T-helper 2 cell (primary cell): ENCODE measurements at regions not wholly inside any gene's neighbourhood (a gene's known extent, or its start where the extent isn't known, plus 50 kb on each side); places are given as distances from the start of the nearest gene placed in this dataset.

ENCODE experiments used
- DNase-seq, 5 experiments: peaks; one replicate each; pipeline versions ENCODE4 v3.0.0 to v3.0.0-alpha.2; 2012 to 2022

GRCh38 chr6:17047889-17048288 is 54.0 kb upstream of the STMND1 start:
- DNase-seq, result no peak

DNA sequence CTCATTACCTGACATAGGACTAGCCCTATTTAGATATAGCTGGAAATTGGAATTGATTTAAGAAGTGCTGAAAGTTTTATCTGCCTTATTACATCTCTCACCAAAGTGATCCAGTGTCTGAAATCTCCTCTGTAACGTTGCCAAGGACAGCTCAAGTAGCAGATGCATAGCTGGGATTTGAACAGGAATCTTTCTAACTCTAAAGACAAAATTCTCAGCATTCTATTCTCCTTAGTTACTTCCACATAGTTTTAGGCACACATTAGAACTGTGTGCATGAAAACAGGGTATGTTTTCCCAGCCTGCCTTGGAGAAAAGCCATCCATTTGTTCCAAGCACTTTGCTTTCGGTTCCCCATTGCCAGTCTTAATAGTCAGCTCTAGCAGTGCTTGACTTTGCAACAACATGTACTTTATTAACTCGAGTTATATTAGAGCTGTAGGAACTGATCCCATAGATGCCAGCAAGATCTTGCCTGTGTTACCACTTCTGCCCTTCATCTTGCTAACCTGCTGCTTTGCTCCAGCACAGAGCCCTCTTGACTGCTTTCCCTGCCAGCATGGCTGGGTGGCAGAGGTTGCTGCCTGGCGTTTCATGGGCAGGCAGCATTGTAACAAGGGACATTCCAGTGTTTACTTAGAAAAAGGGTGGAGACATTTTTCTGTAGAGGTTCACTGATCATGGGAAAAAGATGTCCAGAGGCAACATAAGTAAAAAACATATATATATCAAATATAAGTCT is 56.1 kb upstream of the STMND1 start:
- DNase-seq, result no peak

- no peak for DNase-seq
Observed at GRCh38 chr6:17043148-17043522, 58.7 kb upstream of the STMND1 start.

GRCh38 chr6:17042422-17043147 is 59.3 kb upstream of the STMND1 start:
- DNase-seq, result no peak

GRCh38 chr6:17039266-17039665 is 62.6 kb upstream of the STMND1 start:
- DNase-seq, result no peak

DNA sequence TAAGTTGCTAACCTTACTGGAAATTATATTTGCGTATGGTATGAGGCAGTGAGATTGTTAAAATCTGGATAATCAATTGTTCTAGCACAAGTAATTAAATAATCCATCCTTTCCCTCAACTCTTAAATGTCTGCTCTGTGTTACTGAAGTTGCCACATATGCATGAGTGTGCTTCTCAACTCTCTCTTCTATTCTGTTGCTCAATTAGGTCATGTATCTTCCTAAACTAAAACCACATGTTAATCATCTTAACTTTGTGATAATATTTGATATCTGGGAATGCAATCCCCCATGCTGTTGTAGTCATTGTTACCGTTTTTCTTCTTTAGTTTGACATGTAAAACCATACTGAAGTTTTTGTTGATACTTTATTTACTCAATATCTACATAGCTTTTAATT is 63.5 kb upstream of the STMND1 start:
- DNase-seq, result no peak

- DNase-seq, result no peak
Observed at GRCh38 chr6:17036065-17036393, 65.8 kb upstream of the STMND1 start.

GRCh38 chr6:17035257-17036064 is 66.4 kb upstream of the STMND1 start:
- no peak for DNase-seq

GRCh38 chr6:17033746-17034145 is 68.1 kb upstream of the STMND1 start:
- no peak for DNase-seq

- no peak for DNase-seq
Observed at GRCh38 chr6:17032988-17033634, 68.7 kb upstream of the STMND1 start.

GRCh38 chr6:17032590-17032987 is 69.3 kb upstream of the STMND1 start:
- DNase-seq, result no peak

- no peak for DNase-seq
Observed at GRCh38 chr6:17031961-17032360, 69.9 kb upstream of the STMND1 start.

- DNase-seq, result no peak
Observed at GRCh38 chr6:17027441-17027840, 74.4 kb upstream of the STMND1 start.

GRCh38 chr6:17022604-17023003 is 79.2 kb upstream of the STMND1 start:
- DNase-seq, result no peak

GRCh38 chr6:17021539-17021889 is 80.3 kb upstream of the STMND1 start:
- DNase-seq, result no peak

DNA sequence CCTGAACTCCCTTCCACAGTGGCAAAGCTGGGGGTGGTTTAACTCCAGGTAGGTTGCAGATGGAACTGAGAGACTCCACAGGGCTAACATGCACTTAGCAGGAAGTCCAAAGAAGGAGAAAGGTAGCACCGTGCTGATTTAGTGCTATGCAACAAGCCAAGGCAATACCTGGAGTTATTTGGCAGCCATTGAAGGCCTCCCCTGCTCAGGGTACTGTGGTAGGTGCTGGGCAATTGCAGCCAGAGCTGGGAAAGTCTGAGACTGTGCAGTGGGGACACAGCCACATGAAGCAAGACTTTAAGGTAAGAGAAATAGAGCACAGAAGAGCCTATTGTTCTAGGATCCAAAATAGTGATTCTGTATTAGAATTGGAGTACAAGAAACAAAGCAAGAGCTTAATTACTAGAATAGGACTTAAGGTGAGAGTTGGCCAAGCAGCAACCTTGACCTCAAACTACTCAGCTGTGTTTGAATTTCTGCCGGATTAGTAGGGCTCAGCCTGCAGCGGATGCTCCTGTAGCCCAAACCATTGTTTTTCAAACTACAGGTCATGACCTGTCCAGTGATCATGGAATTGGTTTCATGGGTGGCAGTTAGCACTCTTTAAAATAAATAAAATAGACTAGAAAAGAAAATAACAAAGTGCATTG is 80.8 kb upstream of the STMND1 start:
- DNase-seq, result no peak

- no peak for DNase-seq
Observed at GRCh38 chr6:17018425-17018824, 83.4 kb upstream of the STMND1 start.

GRCh38 chr6:17017416-17017815 is 84.4 kb upstream of the STMND1 start:
- DNase-seq, result no peak

DNA sequence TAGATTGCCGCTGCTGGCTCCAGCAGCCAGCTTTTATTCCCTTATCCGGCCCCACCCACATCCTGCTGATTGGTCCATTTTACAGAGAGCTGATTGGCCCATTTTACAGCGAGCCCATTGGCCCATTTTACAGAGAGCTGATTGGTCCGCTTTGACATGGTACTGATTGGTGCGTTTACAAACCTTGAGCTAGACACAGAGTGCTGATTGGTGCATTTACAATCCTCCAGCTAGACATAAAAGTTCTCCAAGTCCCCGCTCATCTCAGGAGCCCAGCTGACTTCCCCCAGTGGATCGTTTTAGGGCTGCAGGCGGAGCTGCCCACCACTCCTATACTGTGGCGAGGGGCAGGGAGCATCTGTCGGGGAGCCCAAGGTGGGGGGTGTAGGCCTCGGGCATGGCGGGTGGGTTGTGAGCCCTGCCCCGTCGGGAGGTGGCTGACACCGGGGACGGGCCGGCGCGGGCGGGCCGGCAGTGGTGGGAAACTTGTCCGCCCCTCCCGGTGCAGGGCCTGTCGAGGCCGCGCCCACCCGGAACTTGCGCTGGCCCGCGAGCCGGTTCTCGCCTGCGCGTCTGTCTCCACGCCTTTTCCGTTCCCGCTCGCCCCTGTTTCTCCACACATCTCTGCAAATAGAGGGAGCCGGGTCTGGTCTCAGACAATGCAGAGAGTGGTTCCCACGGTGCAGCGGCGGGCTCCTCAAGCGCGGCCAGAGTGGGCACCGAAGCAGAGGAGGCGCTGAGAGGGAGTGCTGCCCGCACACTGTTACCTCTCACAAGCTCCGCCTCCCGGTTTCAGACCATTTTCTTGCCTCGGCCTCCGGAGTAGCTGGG is 86.1 kb upstream of the STMND1 start:
- peak; percentile 1 to 57 (median 8) for DNase-seq

GRCh38 chr6:17015144-17015543 is 86.7 kb upstream of the STMND1 start:
- DNase-seq, result peak in 1 of 5 experiments; percentile 88

DNA sequence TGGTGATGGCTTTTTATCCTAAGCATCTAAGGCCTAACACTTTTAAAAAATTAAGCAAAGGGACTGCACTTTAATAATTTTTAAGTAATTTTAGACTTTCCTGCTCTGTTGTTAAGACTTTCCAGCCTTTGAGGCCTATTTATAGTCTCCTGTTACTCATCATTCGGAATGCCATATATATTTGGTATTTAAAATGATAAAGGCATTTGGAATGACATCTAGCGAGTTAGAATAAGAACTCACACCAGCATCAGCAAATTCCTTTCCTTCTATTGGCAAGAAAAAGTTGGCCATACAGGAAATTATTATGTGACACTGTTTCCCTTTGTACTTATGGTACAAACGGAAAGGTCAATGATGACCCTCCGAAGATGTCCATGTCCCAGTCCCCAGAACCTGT is 88.1 kb upstream of the STMND1 start:
- DNase-seq, result no peak
